Body of pancreas (tissue), 4 donors: ENCODE measurements at regions not wholly inside any gene's neighbourhood (a gene's known extent, or its start where the extent isn't known, plus 50 kb on each side); places are given as distances from the start of the nearest gene placed in this dataset.
"Not testable (repeated sequence)": the region's sequence is repeated elsewhere in the genome, so short reads cannot be mapped to it uniquely, and the experiment has no call there.

Experiments
- ATAC-seq: fragments of 150-250 bp; one replicate; pipeline ENCODE4 v1.9.1; 2016
- DNase-seq, 4 donors: peaks; one replicate each; pipeline ENCODE4 v3.0.0-alpha.2; 2019
- H3K27ac ChIP-seq, 4 donors: fragments of 200-600 bp; sonication (generic); 1 replicate in 3 of 4; 2 replicates in 1 of 4; pipeline versions ENCODE4 v1.5.1 to v1.6.1; 2016 to 2019; ENCODE audit warnings: mild to moderate bottlenecking in 1 of 4, mixed read lengths in 1 of 4, moderate library complexity in 1 of 4
- H3K27me3 ChIP-seq, 2 donors: fragments of 200-600 bp; sonication (generic); one replicate each; pipeline ENCODE4 v1.6.0; 2016; ENCODE audit warnings: mild to moderate bottlenecking in 1 of 2
- H3K36me3 ChIP-seq, 2 donors: fragments of 200-600 bp; sonication (generic); replicated peaks in 1 of 2; 2 replicates each; pipeline ENCODE4 v1.5.1; 2016; ENCODE audit warnings: low read depth in 2 of 2; ENCODE audit not compliant: insufficient read depth in 1 of 2
- H3K4me1 ChIP-seq: fragments of 200-600 bp; sonication (generic); one replicate; pipeline ENCODE4 v1.6.0; 2016
- H3K4me3 ChIP-seq, 2 donors: fragments of 200-600 bp; sonication (generic); 1 replicate in 1 of 2; 2 replicates in 1 of 2; pipeline ENCODE4 v1.5.1; 2016 to 2019
- H3K9me3 ChIP-seq, 3 donors: fragments of 200-600 bp; sonication (generic); 1 replicate in 2 of 3; 2 replicates in 1 of 3; pipeline ENCODE4 v1.5.1; 2016
- POLR2A ChIP-seq, 3 donors: fragments of 450-650 bp; IDR thresholded peaks; one replicate each; pipeline ENCODE4 v1.6.1; 2016; ENCODE audit warnings: antibody characterized with exemption in 3 of 3, mild to moderate bottlenecking in 2 of 3
- WGBS, 2 donors: methylation state at CpG; one replicate each; pipeline ENCODE4 v1.1.5; 2017; 5-methylcytosine and 5-hydroxymethylcytosine counted together
- intact Hi-C: fragments of 100-400 bp; cut with DNase I; formaldehyde crosslinking; loops from one replicate; pipeline ENCODE4 v1.15.1; 2023
- TF ChIP-seq, protein P1 (sequence below), 7 experiments: fragments of 450-650 bp in 4 of 7; fragments of 200-600 bp in 3 of 7; sonication (generic) in 3 of 7; IDR thresholded peaks; one replicate each; pipeline ENCODE4 v1.5.1; 2016 to 2019; ENCODE audit warnings: antibody characterized with exemption in 7 of 7

DNA sequence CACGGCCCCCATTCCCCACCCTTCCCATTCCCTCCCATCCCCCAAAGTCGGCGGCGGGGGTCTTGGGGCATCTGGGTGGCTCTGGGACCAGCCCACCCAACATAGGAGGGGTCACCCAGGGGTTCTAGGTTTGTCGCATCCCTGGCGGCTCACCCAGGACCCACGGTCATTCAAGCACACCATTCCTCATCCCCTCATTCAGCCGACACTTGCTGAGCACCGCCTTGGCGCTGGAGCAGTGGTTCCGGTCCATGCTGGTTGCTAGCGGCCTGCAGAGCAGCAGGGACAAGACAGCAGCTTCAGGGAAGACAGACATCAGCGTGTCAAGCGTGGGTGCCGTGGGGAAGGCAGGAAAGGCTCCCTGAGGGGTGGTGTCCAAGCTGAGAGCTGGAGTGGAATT, 50.5 kb upstream of the OTOS start:
- TF ChIP-seq, protein P1, sequence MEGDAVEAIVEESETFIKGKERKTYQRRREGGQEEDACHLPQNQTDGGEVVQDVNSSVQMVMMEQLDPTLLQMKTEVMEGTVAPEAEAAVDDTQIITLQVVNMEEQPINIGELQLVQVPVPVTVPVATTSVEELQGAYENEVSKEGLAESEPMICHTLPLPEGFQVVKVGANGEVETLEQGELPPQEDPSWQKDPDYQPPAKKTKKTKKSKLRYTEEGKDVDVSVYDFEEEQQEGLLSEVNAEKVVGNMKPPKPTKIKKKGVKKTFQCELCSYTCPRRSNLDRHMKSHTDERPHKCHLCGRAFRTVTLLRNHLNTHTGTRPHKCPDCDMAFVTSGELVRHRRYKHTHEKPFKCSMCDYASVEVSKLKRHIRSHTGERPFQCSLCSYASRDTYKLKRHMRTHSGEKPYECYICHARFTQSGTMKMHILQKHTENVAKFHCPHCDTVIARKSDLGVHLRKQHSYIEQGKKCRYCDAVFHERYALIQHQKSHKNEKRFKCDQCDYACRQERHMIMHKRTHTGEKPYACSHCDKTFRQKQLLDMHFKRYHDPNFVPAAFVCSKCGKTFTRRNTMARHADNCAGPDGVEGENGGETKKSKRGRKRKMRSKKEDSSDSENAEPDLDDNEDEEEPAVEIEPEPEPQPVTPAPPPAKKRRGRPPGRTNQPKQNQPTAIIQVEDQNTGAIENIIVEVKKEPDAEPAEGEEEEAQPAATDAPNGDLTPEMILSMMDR (IDR thresholded peaks at IDR 0.05): no peak
- no peak for TF ChIP-seq POLR2A (IDR thresholded peaks at IDR 0.05)
- Histone ChIP-seq H3K9me3 (no peaks in the 10 kb centered on the region), H3K4me3 (no peak overlapping the region), H3K4me1 (no peaks in the 10 kb centered on the region), H3K27ac (no peak overlapping the region), H3K27me3 (no peaks in the 10 kb centered on the region), H3K36me3 (no peaks in the 10 kb centered on the region)
- WGBS, 2 donors: 78 to 83% methylated on average over 14 to 15 of the region's 15 CpGs
- intact Hi-C loops: no loop called here
- ATAC-seq (no peak), DNase-seq (peak in 1 of 4 donors; percentile 1)

DNA sequence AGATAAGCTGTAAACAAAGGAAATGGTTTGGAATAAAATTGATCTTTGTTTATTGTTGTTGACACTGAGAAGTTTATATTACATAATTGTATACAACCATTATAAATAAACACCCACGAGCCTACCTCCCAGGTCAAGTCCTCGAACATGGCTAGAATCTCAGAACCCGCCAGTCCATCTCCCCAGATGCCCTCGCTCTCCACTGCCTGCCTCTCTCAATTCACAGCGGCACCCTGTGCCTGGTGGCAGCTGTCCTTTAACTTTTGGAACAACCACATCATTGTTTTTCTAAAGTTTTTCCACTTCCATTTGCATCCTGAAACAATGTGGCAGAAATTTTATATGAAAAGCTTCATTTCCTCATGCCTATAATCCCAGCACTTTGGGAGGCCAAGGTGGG, 52.2 kb upstream of the OTOS start:
- no peaks in the 10 kb centered on the region for H3K9me3 ChIP-seq

DNA sequence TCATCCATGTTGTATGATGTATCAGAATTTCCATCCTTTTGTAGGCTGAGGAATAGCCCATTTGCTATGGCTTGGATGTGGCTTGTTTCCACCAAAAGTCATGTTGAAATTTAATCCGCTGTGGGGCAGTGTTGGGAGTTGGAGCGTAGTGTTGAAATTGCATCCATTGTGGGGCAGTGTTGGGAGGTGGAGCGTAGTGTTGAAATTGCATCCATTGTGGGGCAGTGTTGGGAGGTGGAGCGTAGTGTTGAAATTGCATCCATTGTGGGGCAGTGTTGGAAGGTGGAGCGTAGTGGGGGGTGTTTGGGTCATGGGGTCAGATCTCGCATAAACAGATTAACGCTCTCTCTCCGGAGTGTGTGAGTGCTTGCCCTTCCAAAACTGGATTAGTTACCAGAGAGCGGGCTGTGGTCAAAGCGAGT, 53.9 kb upstream of the OTOS start:
- WGBS, 2 donors: 23% methylated on average over 10 of the region's 10 CpGs
- H3K27ac ChIP-seq, intact Hi-C loops, H3K36me3 ChIP-seq, H3K4me1 ChIP-seq, H3K4me3 ChIP-seq, H3K27me3 ChIP-seq, H3K9me3 ChIP-seq: not testable (repeated sequence)
- peak; percentile 40 for ATAC-seq
- peak in 1 of 4 donors; percentile 17 for DNase-seq
- TF ChIP-seq, protein P1 (IDR thresholded peaks at IDR 0.05): peak in 2 of 7 experiments; percentile 14 to 26

More for the DNA sequence above, 52.2 kb upstream of the OTOS start:
- ATAC-seq (no peak), DNase-seq (no peak)
- 64 to 69% methylated on average over 5 of the region's 5 CpGs for WGBS, 2 donors
- Histone ChIP-seq H3K27ac (no peak overlapping the region), H3K4me3 (no peak overlapping the region), H3K36me3 (no peaks in the 10 kb centered on the region), H3K27me3 (no peaks in the 10 kb centered on the region), H3K4me1 (no peaks in the 10 kb centered on the region)
- intact Hi-C loops: no loop called here
- TF ChIP-seq POLR2A (IDR thresholded peaks at IDR 0.05): no peak
- TF ChIP-seq, protein P1 (IDR thresholded peaks at IDR 0.05): no peak

DNA sequence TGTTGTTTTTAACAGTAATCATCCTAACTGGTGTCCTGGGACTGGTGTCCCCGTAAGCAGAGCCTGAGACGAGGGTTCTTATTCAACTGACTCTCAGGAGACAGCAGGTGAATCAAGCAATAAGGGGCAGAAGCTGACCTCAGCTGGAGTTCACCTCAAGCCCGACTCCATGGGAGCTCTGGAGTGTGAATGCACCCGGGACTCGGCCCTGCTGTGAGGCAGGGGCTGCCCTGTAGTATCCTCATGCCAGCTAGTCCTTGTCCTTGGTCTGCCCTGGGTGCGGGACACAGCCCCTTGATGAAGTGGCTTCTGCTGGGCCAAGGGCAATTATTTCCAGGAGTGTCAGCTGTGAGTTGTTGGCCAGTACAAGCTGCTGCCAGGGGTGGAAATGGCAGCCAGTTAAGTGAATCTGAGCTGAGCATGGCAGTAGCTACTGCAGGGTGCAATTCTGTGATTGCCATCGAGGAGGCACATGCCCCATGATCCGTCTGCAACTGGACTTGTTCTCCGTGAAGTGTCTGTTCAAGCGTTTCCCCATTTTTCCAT, 54.9 kb upstream of the OTOS start:
- intact Hi-C loops: no loop called here
- H3K27me3 ChIP-seq: no peaks in the 10 kb centered on the region
- no peak for TF ChIP-seq POLR2A (IDR thresholded peaks at IDR 0.05)
- TF ChIP-seq, protein P1 (IDR thresholded peaks at IDR 0.05): no peak
- H3K27ac ChIP-seq: no peak overlapping the region
- no peaks in the 10 kb centered on the region for H3K4me1 ChIP-seq
- no peaks in the 10 kb centered on the region for H3K36me3 ChIP-seq
- 64 to 81% methylated on average over 7 to 10 of the region's 10 CpGs for WGBS, 2 donors
- H3K9me3 ChIP-seq: no peaks in the 10 kb centered on the region
- no peak for DNase-seq
- no peak overlapping the region for H3K4me3 ChIP-seq
- no peak for ATAC-seq

DNA sequence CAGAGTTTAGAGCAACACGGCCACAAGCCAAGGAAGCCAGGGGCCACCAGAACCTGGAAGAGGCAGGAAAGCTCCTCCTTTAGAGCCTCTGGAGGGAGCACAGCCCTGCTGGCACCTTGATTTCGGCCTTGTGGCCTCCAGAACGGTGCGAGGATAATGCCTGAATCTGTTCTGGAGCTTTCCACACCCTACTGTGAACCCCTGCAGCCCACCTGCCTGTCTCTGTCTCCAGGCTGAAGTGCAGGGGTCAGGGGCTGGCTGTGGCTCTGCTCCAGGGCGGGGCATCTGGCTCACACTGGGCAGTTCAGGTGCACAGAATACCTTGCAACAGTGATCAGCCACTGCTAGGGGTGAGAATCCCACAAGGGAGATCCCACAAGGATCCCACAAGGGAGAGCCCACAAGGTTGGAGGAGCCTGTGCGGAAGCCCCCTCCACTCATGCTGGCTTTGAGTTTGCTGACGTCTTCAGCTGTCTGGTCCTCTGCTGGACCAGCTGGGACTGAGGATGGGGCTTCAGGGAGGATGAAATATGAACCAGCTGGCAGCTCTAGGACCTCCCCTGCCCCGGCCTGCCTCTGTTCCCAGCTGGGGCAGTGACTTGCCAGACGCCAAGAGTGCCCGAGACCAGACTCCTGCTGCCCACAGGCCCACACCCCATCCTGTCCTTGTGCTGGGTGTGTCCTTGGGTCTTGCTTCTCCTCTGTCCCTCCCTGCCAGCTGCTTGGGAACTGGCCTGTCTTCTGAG, 56.4 kb upstream of the OTOS start:
- ATAC-seq (no peak), DNase-seq (no peak)
- no peak overlapping the region for H3K27ac ChIP-seq
- H3K36me3 ChIP-seq: no peaks in the 10 kb centered on the region
- H3K4me1 ChIP-seq: no peaks in the 10 kb centered on the region
- no peak overlapping the region for H3K4me3 ChIP-seq
- H3K9me3 ChIP-seq: no peaks in the 10 kb centered on the region
- H3K27me3 ChIP-seq: no peaks in the 10 kb centered on the region
- TF ChIP-seq, protein P1 (IDR thresholded peaks at IDR 0.05): no peak
- TF ChIP-seq POLR2A (IDR thresholded peaks at IDR 0.05): no peak
- WGBS, 2 donors: 90 to 93% methylated on average over 7 to 8 of the region's 10 CpGs
- intact Hi-C loops: no loop called here
